ENCODE measurements at regions not wholly inside any gene's neighbourhood (a gene's known extent, or its start where the extent isn't known, plus 50 kb on each side); places are given as distances from the start of the nearest gene placed in this dataset.
A peak's percentile ranks its signal among the peaks of the same experiment; 100 is the strongest.

GRCh38 chr14:97077253-97077653, 280.1 kb downstream of the VRK1 start:
- Histone ChIP-seq H3K4me3 (ENCODE audit: low read length) (no peak overlapping the region), H3K27ac (ENCODE audit: low read length) (no peak overlapping the region), H3K4me1 (ENCODE audit: control insufficient read depth, insufficient read depth, low read length) (no peaks in the 10 kb centered on the region), H3K27me3 (ENCODE audit: control insufficient read depth, insufficient read depth) (no peaks in the 10 kb centered on the region), H3K9me3 (ENCODE audit: control insufficient read depth, low read length) (no peaks in the 10 kb centered on the region)
- intact Hi-C loops (cut with DNase I) = no loop called here
- DNase-seq = peak; percentile 38 to 67 (median 65)
- peak; percentile 49 to 69 for ATAC-seq
- 33% methylated on average over 8 of the region's 8 CpGs for WGBS

GRCh38 chr14:97077687-97078086, 280.5 kb downstream of the VRK1 start:
- Histone ChIP-seq H3K9me3 (ENCODE audit: control insufficient read depth, low read length) (no peaks in the 10 kb centered on the region), H3K27ac (ENCODE audit: low read length) (no peak overlapping the region), H3K27me3 (ENCODE audit: control insufficient read depth, insufficient read depth) (no peaks in the 10 kb centered on the region), H3K4me3 (ENCODE audit: low read length) (no peak overlapping the region), H3K4me1 (ENCODE audit: control insufficient read depth, insufficient read depth, low read length) (no peaks in the 10 kb centered on the region)
- WGBS = 84% methylated on average over 4 of the region's 4 CpGs
- intact Hi-C loops (cut with DNase I) = no loop called here
- no peak for DNase-seq
- ATAC-seq = no peak

GRCh38 chr14:97080991-97081390, 283.8 kb downstream of the VRK1 start:
- Histone ChIP-seq H3K9me3 (ENCODE audit: control insufficient read depth, low read length) (peaks cover 2% of the 10 kb centered on the region), H3K27ac (ENCODE audit: low read length) (no peak overlapping the region), H3K4me1 (ENCODE audit: control insufficient read depth, insufficient read depth, low read length) (no peaks in the 10 kb centered on the region), H3K4me3 (ENCODE audit: low read length) (no peak overlapping the region), H3K27me3 (ENCODE audit: control insufficient read depth, insufficient read depth) (no peaks in the 10 kb centered on the region)
- intact Hi-C loops (cut with DNase I) = no loop called here
- 86% methylated on average over 2 of the region's 2 CpGs for WGBS
- no peak for DNase-seq
- no peak for ATAC-seq

GRCh38 chr14:97095269-97095668, 298.1 kb downstream of the VRK1 start:
- peaks cover 2% of the 10 kb centered on the region for H3K27me3 ChIP-seq (ENCODE audit: control insufficient read depth, insufficient read depth)
- 54% methylated on average over 5 of the region's 5 CpGs for WGBS
- ATAC-seq = no peak

GRCh38 chr14:97097296-97097695, 300.1 kb downstream of the VRK1 start:
- ATAC-seq = no peak
- Histone ChIP-seq H3K27ac (ENCODE audit: low read length) (no peak overlapping the region), H3K4me1 (ENCODE audit: control insufficient read depth, insufficient read depth, low read length) (no peaks in the 10 kb centered on the region), H3K27me3 (ENCODE audit: control insufficient read depth, insufficient read depth) (peaks cover 2% of the 10 kb centered on the region), H3K4me3 (ENCODE audit: low read length) (no peak overlapping the region), H3K9me3 (ENCODE audit: control insufficient read depth, low read length) (no peaks in the 10 kb centered on the region)
- intact Hi-C loops (cut with DNase I) = no loop called here
- 20% methylated on average over 3 of the region's 3 CpGs for WGBS
- DNase-seq = no peak

More at GRCh38 chr14:97095269-97095668, 298.1 kb downstream of the VRK1 start:
- no peak overlapping the region for H3K27ac ChIP-seq (ENCODE audit: low read length)
- H3K9me3 ChIP-seq (ENCODE audit: control insufficient read depth, low read length) = no peaks in the 10 kb centered on the region
- intact Hi-C loops (cut with DNase I) = no loop called here
- no peak for DNase-seq
- H3K4me3 ChIP-seq (ENCODE audit: low read length) = no peak overlapping the region
- no peaks in the 10 kb centered on the region for H3K4me1 ChIP-seq (ENCODE audit: control insufficient read depth, insufficient read depth, low read length)

GRCh38 chr14:97100306-97100705, 303.1 kb downstream of the VRK1 start:
- H3K4me3 ChIP-seq (ENCODE audit: low read length) = no peak overlapping the region
- ATAC-seq (no peak), DNase-seq (no peak)
- no peak overlapping the region for H3K27ac ChIP-seq (ENCODE audit: low read length)
- WGBS = 74% methylated on average over 2 of the region's 2 CpGs
- H3K4me1 ChIP-seq (ENCODE audit: control insufficient read depth, insufficient read depth, low read length) = no peaks in the 10 kb centered on the region
- peaks cover 2% of the 10 kb centered on the region for H3K27me3 ChIP-seq (ENCODE audit: control insufficient read depth, insufficient read depth)
- no peaks in the 10 kb centered on the region for H3K9me3 ChIP-seq (ENCODE audit: control insufficient read depth, low read length)
- intact Hi-C loops (cut with DNase I) = no loop called here

- Histone ChIP-seq H3K9me3 (ENCODE audit: control insufficient read depth, low read length) (no peaks in the 10 kb centered on the region), H3K4me1 (ENCODE audit: control insufficient read depth, insufficient read depth, low read length) (no peaks in the 10 kb centered on the region), H3K4me3 (ENCODE audit: low read length) (no peak overlapping the region), H3K27ac (ENCODE audit: low read length) (no peak overlapping the region), H3K27me3 (ENCODE audit: control insufficient read depth, insufficient read depth) (peaks cover 2% of the 10 kb centered on the region)
- DNase-seq = no peak
- WGBS = 67% methylated on average over 8 of the region's 8 CpGs
- no peak for ATAC-seq
- intact Hi-C loops (cut with DNase I) = no loop called here
Measured at GRCh38 chr14:97101561-97101960, 304.4 kb downstream of the VRK1 start.

- DNase-seq = no peak
- H3K9me3 ChIP-seq (ENCODE audit: control insufficient read depth, low read length) = no peaks in the 10 kb centered on the region
- intact Hi-C loops (cut with DNase I) = no loop called here
- WGBS = 74% methylated on average over 4 of the region's 4 CpGs
- no peaks in the 10 kb centered on the region for H3K4me1 ChIP-seq (ENCODE audit: control insufficient read depth, insufficient read depth, low read length)
- no peak overlapping the region for H3K4me3 ChIP-seq (ENCODE audit: low read length)
- no peak for ATAC-seq
- no peak overlapping the region for H3K27ac ChIP-seq (ENCODE audit: low read length)
- no peaks in the 10 kb centered on the region for H3K27me3 ChIP-seq (ENCODE audit: control insufficient read depth, insufficient read depth)
Measured at GRCh38 chr14:97104029-97104428, 306.8 kb downstream of the VRK1 start.

- intact Hi-C loops (cut with DNase I) = no loop called here
- Histone ChIP-seq H3K27ac (ENCODE audit: low read length) (no peak overlapping the region), H3K4me3 (ENCODE audit: low read length) (no peak overlapping the region), H3K4me1 (ENCODE audit: control insufficient read depth, insufficient read depth, low read length) (no peaks in the 10 kb centered on the region), H3K9me3 (ENCODE audit: control insufficient read depth, low read length) (peaks cover 3% of the 10 kb centered on the region), H3K27me3 (ENCODE audit: control insufficient read depth, insufficient read depth) (no peaks in the 10 kb centered on the region)
- 75% methylated on average over 5 of the region's 5 CpGs for WGBS
- no peak for DNase-seq
- ATAC-seq = no peak
Measured at GRCh38 chr14:97106166-97106565, 309.0 kb downstream of the VRK1 start.

- intact Hi-C loops (cut with DNase I) = no loop called here
- H3K27ac ChIP-seq (ENCODE audit: low read length) = no peak overlapping the region
- H3K27me3 ChIP-seq (ENCODE audit: control insufficient read depth, insufficient read depth) = no peaks in the 10 kb centered on the region
Measured at GRCh38 chr14:97106609-97107008, 309.4 kb downstream of the VRK1 start.

GRCh38 chr14:97107080-97107479, 309.9 kb downstream of the VRK1 start:
- H3K9me3 ChIP-seq (ENCODE audit: control insufficient read depth, low read length) = peaks cover 3% of the 10 kb centered on the region
- intact Hi-C loops (cut with DNase I) = no loop called here
- ATAC-seq = no peak

More at GRCh38 chr14:97106609-97107008, 309.4 kb downstream of the VRK1 start:
- WGBS = 75% methylated on average over 10 of the region's 10 CpGs
- H3K4me1 ChIP-seq (ENCODE audit: control insufficient read depth, insufficient read depth, low read length) = no peaks in the 10 kb centered on the region
- peaks cover 3% of the 10 kb centered on the region for H3K9me3 ChIP-seq (ENCODE audit: control insufficient read depth, low read length)
- H3K4me3 ChIP-seq (ENCODE audit: low read length) = no peak overlapping the region
- DNase-seq = no peak
- no peak for ATAC-seq

GRCh38 chr14:97107760-97108159, 310.6 kb downstream of the VRK1 start:
- ATAC-seq = no peak
- Histone ChIP-seq H3K9me3 (ENCODE audit: control insufficient read depth, low read length) (peaks cover 3% of the 10 kb centered on the region), H3K4me3 (ENCODE audit: low read length) (no peak overlapping the region), H3K27me3 (ENCODE audit: control insufficient read depth, insufficient read depth) (no peaks in the 10 kb centered on the region), H3K27ac (ENCODE audit: low read length) (no peak overlapping the region), H3K4me1 (ENCODE audit: control insufficient read depth, insufficient read depth, low read length) (no peaks in the 10 kb centered on the region)
- DNase-seq = no peak
- intact Hi-C loops (cut with DNase I) = no loop called here
- 78% methylated on average over 4 of the region's 4 CpGs for WGBS

More at GRCh38 chr14:97107080-97107479, 309.9 kb downstream of the VRK1 start:
- Histone ChIP-seq H3K4me1 (ENCODE audit: control insufficient read depth, insufficient read depth, low read length) (no peaks in the 10 kb centered on the region), H3K27ac (ENCODE audit: low read length) (no peak overlapping the region), H3K27me3 (ENCODE audit: control insufficient read depth, insufficient read depth) (no peaks in the 10 kb centered on the region), H3K4me3 (ENCODE audit: low read length) (no peak overlapping the region)
- 86% methylated on average over 9 of the region's 9 CpGs for WGBS
- DNase-seq = no peak
